ENCODE measurements at regions not wholly inside any gene's neighbourhood (a gene's known extent, or its start where the extent isn't known, plus 50 kb on each side); places are given as distances from the start of the nearest gene placed in this dataset.

- Histone ChIP-seq H3K36me3 (ENCODE audit: insufficient read depth) (no peaks in the 10 kb centered on the region; the same call in 1 of the 2 replicates), H3F3A (replicated peaks; ENCODE audit: low read depth) (no peaks in the 10 kb centered on the region), H3K4me3 (peak overlapping the region; percentile 20; the same call in 1 of the 2 replicates), H4K20me1 (replicated peaks; ENCODE audit: insufficient read depth) (no peaks in the 10 kb centered on the region), H3K4me2 (peak overlapping the region; percentile 64; the same call in 1 of the 2 replicates), H3K27me3 (ENCODE audit: insufficient read depth) (no peaks in the 10 kb centered on the region), H2AFZ (no peak overlapping the region), H3K79me2 (replicated peaks; ENCODE audit: insufficient read depth) (no peaks in the 10 kb centered on the region), H3K9me2 (ENCODE audit: insufficient read depth) (no peaks in the 10 kb centered on the region), H3K27ac (ENCODE audit: low read depth) (no peak overlapping the region), H3K4me1 (ENCODE audit: insufficient read depth) (no peaks in the 10 kb centered on the region)
- no peak for TF ChIP-seq EZH2phosphoT487 (IDR thresholded peaks at IDR 0.05; ENCODE audit: unreplicated experiment)
- TF ChIP-seq ZNF462 (CRISPR knock-in tag; IDR thresholded peaks at IDR 0.05) = no peak
- no peak for TF ChIP-seq EZH2 (IDR thresholded peaks at IDR 0.05; ENCODE audit: low read depth, unreplicated experiment)
- TF ChIP-seq CTCF (conservative IDR thresholded peaks at IDR 0.05; ENCODE audit: low read depth in 2 of 2) = peak; percentile 76 to 79
- no peak for TF ChIP-seq ETS1 (IDR thresholded peaks at IDR 0.05)
- no peak for TF ChIP-seq CREB1 (CRISPR knock-in tag; IDR thresholded peaks at IDR 0.05; ENCODE audit: low read depth)
- no peak for TF ChIP-seq NANOG (IDR thresholded peaks at IDR 0.05; ENCODE audit: borderline replicate concordance)
- H3K4me3 Mint-ChIP-seq = no peak overlapping the region
- H3K9me3 Mint-ChIP-seq = peaks cover 71% of the 10 kb centered on the region; the same call in 2 of the 3 replicates
- ATAC-seq (no peak), DNase-seq (ENCODE audit: low spot score) (peak; percentile 75)
- peaks cover 12% of the 10 kb centered on the region for H3K27me3 Mint-ChIP-seq (ENCODE audit: insufficient read depth, low read depth, poor library complexity)
- peaks cover 47% of the 10 kb centered on the region for H3K36me3 Mint-ChIP-seq (ENCODE audit: low read depth)
- H3K27ac Mint-ChIP-seq = no peak overlapping the region
- no peaks in the 10 kb centered on the region for H3K4me1 Mint-ChIP-seq
Measured at GRCh38 chr7:67625257-67625737, 628.7 kb downstream of the TYW1 start.
